T follicular helper cell (primary cell): ENCODE measurements at regions not wholly inside any gene's neighbourhood (a gene's known extent, or its start where the extent isn't known, plus 50 kb on each side); places are given as distances from the start of the nearest gene placed in this dataset.

ENCODE experiments used
- DNase-seq: peaks from one replicate; pipeline ENCODE4 v3.0.0-alpha.2; 2020; ENCODE audit warnings: low read depth

DNA sequence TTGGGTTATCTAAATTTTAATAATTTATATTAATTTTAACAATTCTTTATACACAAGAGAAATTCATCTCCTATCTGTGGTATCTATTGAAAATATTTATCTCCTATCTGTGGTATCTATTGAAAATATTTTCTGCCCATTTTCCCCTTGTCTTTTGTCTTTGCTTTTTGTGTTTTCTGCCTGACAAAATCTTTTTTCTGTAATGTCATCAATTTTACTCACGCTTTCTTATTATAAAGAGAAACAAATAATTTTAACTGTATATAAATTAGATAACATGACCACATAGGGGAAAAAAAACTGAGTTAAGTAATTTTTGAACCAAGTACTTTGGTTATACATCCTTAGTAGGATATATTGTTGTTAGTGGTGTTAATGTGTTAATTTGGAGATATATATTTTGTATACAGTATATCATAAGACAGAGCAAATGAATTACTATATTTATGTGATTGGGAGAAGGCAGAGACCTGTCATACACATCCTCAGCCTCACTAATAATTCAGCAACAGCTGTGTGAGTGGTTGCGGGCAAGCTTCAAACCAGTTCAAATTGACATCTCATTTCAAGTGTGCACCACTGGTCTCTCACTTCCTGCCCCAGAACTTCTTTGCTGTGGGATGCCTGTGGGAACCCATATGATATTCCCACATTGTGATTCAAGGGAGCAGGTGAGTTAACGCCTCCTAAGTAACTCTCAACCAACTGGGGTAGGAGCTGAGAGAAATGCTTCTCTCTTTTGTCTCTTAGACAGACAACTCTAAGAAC lies 292.4 kb downstream of the SP3 start:
- DNase-seq: no peak

DNA sequence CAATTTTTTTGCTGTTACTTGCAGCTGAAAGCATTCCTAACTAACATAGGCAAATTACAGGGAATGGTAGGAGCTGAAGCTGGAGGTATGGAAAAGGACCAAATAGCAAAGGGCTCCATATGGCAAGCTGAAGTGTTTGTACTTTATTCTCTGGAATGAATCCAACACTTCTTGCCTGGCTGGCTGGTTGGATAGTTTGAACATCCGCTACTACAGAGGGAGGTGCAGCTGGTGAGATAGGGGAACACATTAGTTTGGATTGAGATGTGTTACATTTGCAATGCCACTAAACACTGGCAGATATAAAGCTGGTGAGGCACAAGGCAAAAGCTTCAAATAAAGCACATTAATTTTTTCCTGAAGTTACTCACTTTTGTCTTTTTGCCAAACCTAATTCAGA lies 291.5 kb downstream of the SP3 start:
- DNase-seq: no peak

DNA sequence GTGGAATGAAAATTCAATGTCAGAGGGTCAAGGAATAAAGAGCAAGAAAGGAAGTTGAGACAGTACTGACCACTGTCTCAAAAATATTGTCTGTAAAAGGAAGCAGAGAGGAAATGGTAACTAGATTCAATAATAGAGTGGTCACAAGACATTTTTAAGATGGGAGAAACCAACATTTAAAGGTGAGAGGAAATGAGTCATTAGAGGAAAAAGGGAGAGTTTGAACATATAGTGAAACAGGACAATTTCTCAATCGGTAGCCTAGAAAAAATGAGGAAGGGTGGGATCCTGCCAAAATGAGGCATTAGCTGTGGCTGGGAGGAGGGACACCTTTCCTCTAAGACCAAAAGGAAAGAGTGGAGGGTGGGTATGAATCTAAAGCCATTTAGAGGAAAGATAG lies 288.5 kb downstream of the SP3 start:
- no peak for DNase-seq

GRCh38 chr2:173678186-173678585 lies 287.0 kb downstream of the SP3 start:
- DNase-seq: no peak

GRCh38 chr2:173680574-173680973 lies 284.6 kb downstream of the SP3 start:
- DNase-seq: no peak

GRCh38 chr2:173681881-173682650 lies 283.1 kb downstream of the SP3 start:
- DNase-seq: no peak

GRCh38 chr2:173684896-173685459 lies 280.2 kb downstream of the SP3 start:
- no peak for DNase-seq

DNA sequence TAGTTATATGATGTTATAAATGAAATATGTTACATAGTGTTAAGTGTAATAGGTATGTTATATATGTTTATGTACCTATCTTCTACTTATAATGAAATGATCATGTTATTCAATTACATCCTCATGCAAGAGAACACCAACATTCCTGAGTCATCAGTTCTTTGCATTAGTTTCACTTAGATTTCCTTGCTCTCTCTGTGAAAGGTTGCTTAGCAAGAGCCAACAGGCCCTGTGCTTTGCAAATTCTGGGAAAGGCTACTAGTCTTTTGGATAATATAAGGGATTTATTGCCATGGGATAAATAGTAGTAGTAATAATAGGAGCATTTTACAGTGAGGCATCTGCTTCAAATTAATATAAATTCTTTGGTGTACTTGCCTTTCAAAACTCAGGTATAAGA lies 274.8 kb downstream of the SP3 start:
- DNase-seq: no peak

DNA sequence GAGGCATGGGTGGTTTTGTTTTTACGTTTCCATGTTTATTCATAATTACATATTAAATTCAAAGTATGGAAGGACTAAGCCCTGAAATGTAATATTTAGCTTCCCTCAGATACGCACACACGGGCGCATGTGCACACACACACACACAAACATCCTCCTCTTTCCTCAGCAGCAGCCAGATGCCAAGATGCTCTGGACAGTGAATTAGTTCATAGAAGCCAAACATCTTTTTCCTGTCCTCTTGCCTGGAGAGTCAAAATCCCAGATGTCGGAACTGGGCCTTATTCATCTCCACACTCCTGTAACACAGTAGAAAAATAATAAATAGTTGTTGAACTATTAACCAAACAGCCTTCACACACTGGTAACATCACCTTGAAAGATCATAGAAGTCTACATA lies 273.1 kb downstream of the SP3 start:
- DNase-seq: no peak

GRCh38 chr2:173693044-173693589 lies 272.1 kb downstream of the SP3 start:
- no peak for DNase-seq

DNA sequence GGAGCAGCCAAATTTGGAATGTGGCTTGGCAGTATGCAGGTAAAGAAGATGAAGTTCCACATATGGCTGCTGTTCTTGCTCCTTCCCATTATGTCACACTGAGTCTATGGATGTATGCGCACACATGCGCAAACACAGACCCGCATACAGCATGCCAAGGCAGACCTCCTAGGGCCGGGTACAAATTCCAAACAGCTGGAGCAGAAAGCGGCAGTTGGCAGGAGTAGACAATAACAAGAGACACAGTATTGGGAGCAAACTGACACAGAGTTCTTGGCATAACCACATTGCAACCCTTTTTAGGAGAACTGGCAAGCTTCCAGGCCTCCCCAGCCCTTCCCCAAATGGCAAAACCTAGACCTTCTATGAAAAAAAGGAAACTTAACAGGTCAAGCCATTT lies 268.9 kb downstream of the SP3 start:
- DNase-seq: no peak

GRCh38 chr2:173697929-173698328 lies 267.2 kb downstream of the SP3 start:
- no peak for DNase-seq

DNA sequence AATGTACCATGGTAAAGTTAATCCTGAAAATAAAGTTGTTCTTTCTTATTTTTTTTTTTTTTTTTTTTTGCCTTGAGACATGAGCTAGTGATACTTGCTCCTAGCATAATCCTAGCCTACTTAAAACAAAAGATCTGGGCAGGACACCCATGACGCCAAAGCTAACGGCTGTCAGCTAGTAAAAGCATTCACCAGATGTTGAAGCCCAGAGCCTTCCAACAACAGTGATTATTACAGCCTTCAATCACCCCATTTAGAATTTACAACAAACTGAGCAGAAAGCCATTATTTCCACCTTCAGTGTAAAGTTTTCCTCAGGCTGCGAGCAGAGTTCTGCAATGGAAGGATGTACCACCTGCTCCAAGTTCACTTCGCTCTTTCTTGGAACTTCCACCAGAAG lies 259.5 kb downstream of the SP3 start:
- no peak for DNase-seq

DNA sequence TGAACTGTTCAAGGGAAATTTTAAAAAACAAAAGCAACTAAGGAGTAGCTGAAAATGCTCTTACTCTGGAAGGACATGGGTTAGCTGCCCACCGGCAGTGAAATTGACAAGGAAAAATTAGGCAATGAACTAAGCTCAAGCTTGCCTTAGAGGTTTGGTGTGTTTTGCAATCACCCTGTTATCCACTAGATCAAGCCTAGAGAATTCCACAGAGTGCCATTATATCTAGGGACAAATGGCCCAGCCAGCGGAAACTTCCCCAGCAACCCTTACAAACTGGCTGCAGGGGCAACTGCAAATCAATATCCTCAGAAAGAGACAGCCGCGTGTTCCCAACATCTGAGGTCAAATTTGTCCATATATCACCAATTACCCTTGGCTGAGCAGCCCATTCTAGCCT lies 258.2 kb downstream of the SP3 start:
- DNase-seq: no peak

GRCh38 chr2:173708806-173709205 lies 256.4 kb downstream of the SP3 start:
- DNase-seq: no peak

GRCh38 chr2:173711816-173712215 lies 253.4 kb downstream of the SP3 start:
- DNase-seq: no peak

GRCh38 chr2:173713904-173714555 lies 251.1 kb downstream of the SP3 start:
- DNase-seq: no peak

- no peak for DNase-seq
Observed at GRCh38 chr2:173715441-173715840, 249.7 kb downstream of the SP3 start.

GRCh38 chr2:173716458-173717052 lies 248.6 kb downstream of the SP3 start:
- DNase-seq: no peak

- DNase-seq: no peak
Observed at GRCh38 chr2:173719471-173719870, 245.7 kb downstream of the SP3 start.

- no peak for DNase-seq
Observed at GRCh38 chr2:173720306-173720705, 244.9 kb downstream of the SP3 start.

DNA sequence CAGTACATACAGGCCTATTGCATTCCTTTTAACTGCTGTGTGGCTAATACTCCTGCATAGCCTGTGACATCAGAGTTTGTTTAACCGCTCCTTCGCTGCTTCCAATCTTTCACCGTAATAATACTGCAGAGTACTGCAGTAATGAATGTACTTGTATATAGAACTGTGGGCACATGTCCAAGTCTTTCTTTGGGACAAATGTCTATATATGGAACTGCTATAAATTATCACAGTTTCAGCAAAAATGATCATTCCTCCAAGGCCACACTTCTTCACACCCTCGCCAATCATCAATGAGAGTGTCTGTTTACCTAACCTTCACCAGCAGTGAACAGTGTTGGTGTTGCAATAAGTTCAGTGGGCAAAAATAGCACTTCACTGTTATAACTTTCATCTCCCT lies 230.4 kb downstream of the SP3 start:
- DNase-seq: no peak
